GM21423 (cell line): ENCODE measurements at regions not wholly inside any gene's neighbourhood (a gene's known extent, or its start where the extent isn't known, plus 50 kb on each side); places are given as distances from the start of the nearest gene placed in this dataset.

Experiments
- ATAC-seq: cut with Tn5 transposase; IDR thresholded peaks from one replicate; pipeline ENCODE4 v1.9.1; 2021; ENCODE audit warnings: mild to moderate bottlenecking, moderate library complexity; ENCODE audit not compliant: unreplicated experiment

- no peak for ATAC-seq
Measured at GRCh38 chr5:171647043-171647903, 138.3 kb upstream of the SMIM23 start.

GRCh38 chr5:171647904-171648260 is 137.7 kb upstream of the SMIM23 start:
- no peak for ATAC-seq

- no peak for ATAC-seq
Measured at GRCh38 chr5:171648279-171649074, 137.1 kb upstream of the SMIM23 start.

GRCh38 chr5:171649075-171649401 is 136.6 kb upstream of the SMIM23 start:
- no peak for ATAC-seq

GRCh38 chr5:171650597-171650996 is 135.0 kb upstream of the SMIM23 start:
- ATAC-seq: no peak

- ATAC-seq: no peak
Measured at GRCh38 chr5:171651102-171651501, 134.5 kb upstream of the SMIM23 start.

GRCh38 chr5:171654881-171655280 is 130.7 kb upstream of the SMIM23 start:
- no peak for ATAC-seq

- no peak for ATAC-seq
Measured at GRCh38 chr5:171657473-171657872, 128.1 kb upstream of the SMIM23 start.

- ATAC-seq: no peak
Measured at GRCh38 chr5:171659896-171660295, 125.7 kb upstream of the SMIM23 start.

GRCh38 chr5:171660434-171660833 is 125.2 kb upstream of the SMIM23 start:
- no peak for ATAC-seq

GRCh38 chr5:171661143-171661542 is 124.5 kb upstream of the SMIM23 start:
- ATAC-seq: no peak

GRCh38 chr5:171663311-171664085 is 122.1 kb upstream of the SMIM23 start:
- ATAC-seq: no peak

GRCh38 chr5:171664489-171664888 is 121.1 kb upstream of the SMIM23 start:
- no peak for ATAC-seq

- ATAC-seq: no peak
Measured at GRCh38 chr5:171666815-171667214, 118.8 kb upstream of the SMIM23 start.

GRCh38 chr5:171667341-171668096 is 118.1 kb upstream of the SMIM23 start:
- no peak for ATAC-seq

- no peak for ATAC-seq
Measured at GRCh38 chr5:171668097-171668412, 117.6 kb upstream of the SMIM23 start.

- no peak for ATAC-seq
Measured at GRCh38 chr5:171669571-171669970, 116.0 kb upstream of the SMIM23 start.

GRCh38 chr5:171672556-171672955 is 113.1 kb upstream of the SMIM23 start:
- ATAC-seq: no peak

GRCh38 chr5:171673328-171673727 is 112.3 kb upstream of the SMIM23 start:
- ATAC-seq: no peak

- no peak for ATAC-seq
Measured at GRCh38 chr5:171673840-171674239, 111.8 kb upstream of the SMIM23 start.

- no peak for ATAC-seq
Measured at GRCh38 chr5:171675511-171675910, 110.1 kb upstream of the SMIM23 start.
